Keratinocyte (primary cell): ENCODE measurements at regions not wholly inside any gene's neighbourhood (a gene's known extent, or its start where the extent isn't known, plus 50 kb on each side); places are given as distances from the start of the nearest gene placed in this dataset.

ENCODE experiments used
- CTCF ChIP-seq, 3 experiments: IDR thresholded peaks in 1 of 3; conservative IDR thresholded peaks in 1 of 3; optimal IDR thresholded peaks in 1 of 3; 2 replicates in 2 of 3; 3 replicates in 1 of 3; pipeline versions ENCODE3 to v1.5.1; 2011; ENCODE audit warnings: low read length in 3 of 3, mild to moderate bottlenecking in 3 of 3, moderate library complexity in 2 of 3, control low read depth in 1 of 3, inconsistent platforms in 1 of 3; ENCODE audit not compliant: insufficient read depth in 2 of 3; ENCODE audit errors: extremely low read depth in 1 of 3
- EZH2 ChIP-seq: IDR thresholded peaks from one replicate; pipeline ENCODE4 v1.6.1; 2012; ENCODE audit warnings: inconsistent platforms, mild to moderate bottlenecking, low read length, moderate library complexity

- no peak for TF ChIP-seq CTCF (optimal IDR thresholded peaks at IDR 0.05 in 1 of 3, IDR thresholded peaks at IDR 0.05 in 1 of 3, conservative IDR thresholded peaks at IDR 0.05 in 1 of 3; ENCODE audit: extremely low read depth in 1 of 3, insufficient read depth in 2 of 3, low read length in 3 of 3)
- TF ChIP-seq EZH2 = no peak
Observed at GRCh38 chr3:22634433-22634832, 568.7 kb upstream of the UBE2E2 start.
